ENCODE measurements at regions not wholly inside any gene's neighbourhood (a gene's known extent, or its start where the extent isn't known, plus 50 kb on each side); places are given as distances from the start of the nearest gene placed in this dataset.
"Not testable (repeated sequence)": the region's sequence is repeated elsewhere in the genome, so short reads cannot be mapped to it uniquely, and the experiment has no call there.

DNA sequence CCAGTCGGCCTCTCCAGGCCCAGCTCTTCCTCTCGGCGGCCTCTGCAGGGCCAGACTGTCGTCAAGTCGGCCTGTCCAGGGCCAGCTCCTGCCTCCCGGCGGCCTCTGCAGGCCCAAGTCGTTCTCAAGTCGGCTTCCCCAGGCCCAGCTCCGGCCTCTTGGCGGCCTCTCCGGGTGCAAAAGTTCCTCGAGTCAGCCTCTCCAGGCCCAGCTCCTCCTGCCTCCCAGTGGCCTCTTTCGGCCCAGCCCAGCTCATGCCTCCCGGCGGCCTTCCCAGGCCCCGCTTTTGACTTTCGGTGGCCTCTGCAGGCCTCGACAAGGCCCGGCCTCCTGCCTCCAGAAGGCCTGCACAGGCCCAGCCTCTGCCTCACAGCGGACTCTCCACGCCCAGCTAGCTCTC lies 51.7 kb upstream of the METTL14 start:
- TF ChIP-seq, protein P1, sequence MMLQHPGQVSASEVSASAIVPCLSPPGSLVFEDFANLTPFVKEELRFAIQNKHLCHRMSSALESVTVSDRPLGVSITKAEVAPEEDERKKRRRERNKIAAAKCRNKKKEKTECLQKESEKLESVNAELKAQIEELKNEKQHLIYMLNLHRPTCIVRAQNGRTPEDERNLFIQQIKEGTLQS (CRISPR knock-in tag; IDR thresholded peaks at IDR 0.05): not testable (repeated sequence)
- TF ChIP-seq ZNF672 (CRISPR knock-in tag; IDR thresholded peaks at IDR 0.05); MYNN (CRISPR knock-in tag; IDR thresholded peaks at IDR 0.05; ENCODE audit: low read depth); CTCF (CRISPR knock-in tag; IDR thresholded peaks at IDR 0.05): not testable (repeated sequence)

All from HepG2 (cell line).